ENCODE measurements at regions not wholly inside any gene's neighbourhood (a gene's known extent, or its start where the extent isn't known, plus 50 kb on each side); places are given as distances from the start of the nearest gene placed in this dataset.

DNA sequence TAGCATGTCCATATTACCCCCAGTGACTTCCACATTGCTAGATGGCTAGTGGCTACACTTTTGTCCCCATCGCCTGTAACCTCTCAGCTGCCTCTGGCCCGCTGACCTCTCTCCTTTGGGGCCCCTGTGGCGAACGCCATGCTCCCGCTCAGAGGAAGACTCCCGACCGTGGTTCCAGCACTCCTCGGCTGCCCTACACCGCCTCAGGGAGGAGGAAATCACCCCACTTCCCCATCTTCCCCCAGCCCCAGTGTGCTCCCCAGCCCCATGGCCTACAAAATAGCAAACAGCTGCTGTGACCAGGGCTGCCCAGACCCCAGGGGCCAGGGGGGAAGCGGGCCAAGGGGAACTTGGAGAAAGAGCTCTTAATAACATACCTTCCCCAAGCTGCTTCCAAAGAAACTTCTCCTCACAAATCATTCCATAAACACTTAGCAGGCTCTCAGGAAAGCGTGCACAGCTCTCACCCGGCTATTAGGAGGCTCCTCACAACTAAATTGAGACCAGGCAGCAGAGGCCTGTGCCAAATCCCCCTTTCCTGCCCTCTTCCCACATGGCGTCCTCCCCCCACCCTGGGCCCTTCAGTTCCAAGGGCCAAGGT, 63.5 kb upstream of the WNT11 start:
- in situ Hi-C loops (cut with MboI) (no loop called here), intact Hi-C loops (cut with micrococcal nuclease; ENCODE audit: unreplicated experiment) (no loop called here)
- FAIRE-seq (no peak), ATAC-seq (no peak), DNase-seq (ENCODE audit: low read depth, low spot score) (no peak)
- no peaks in the 10 kb centered on the region; the same call in 2 of the 3 replicates for H3K9me3 ChIP-seq (replicated peaks; ENCODE audit: control insufficient read depth, insufficient read depth, low read length)
- no TSS peak for BruUV-seq (replicated peaks)
- no peaks in the 10 kb centered on the region for H3K4me1 ChIP-seq (ENCODE audit: control insufficient read depth, insufficient read depth, low read length)
- no peaks in the 10 kb centered on the region for H3K36me3 ChIP-seq (ENCODE audit: control insufficient read depth in 2 of 2, insufficient read depth in 2 of 2, low read length in 1 of 2)
- H3K4me3 ChIP-seq, result no peak overlapping the region
- no peak overlapping the region for H2AFZ ChIP-seq (ENCODE audit: control insufficient read depth, low read depth, low read length)
- H3K27ac ChIP-seq (ENCODE audit: control insufficient read depth, insufficient read depth), result no peak overlapping the region
- 31% methylated on average over 12 of the region's 13 CpGs for WGBS (ENCODE audit: insufficient coverage, insufficient replicate concordance, low lambda C conversion rate, missing lambda C conversion rate)
- H4K20me1 ChIP-seq (ENCODE audit: control insufficient read depth, insufficient read depth), result no peaks in the 10 kb centered on the region
- CTCF ChIA-PET, result interaction anchor here (0.7 to 1.3 kb wide), 4 partner anchors 21 to 49 kb away, joined by 3 read pairs; no protein-coding TSS in a partner anchor
- no peaks in the 10 kb centered on the region for H3K79me2 ChIP-seq (ENCODE audit: control insufficient read depth, insufficient read depth, low read length)
- RAD21 ChIA-PET (ENCODE audit: unreplicated experiment), result interaction anchor here (0.8 kb wide), 1 partner anchor 383 kb away, joined by 3 read pairs; no protein-coding TSS in a partner anchor
- peaks cover 1 to 4% of the 10 kb centered on the region in 2 experiments; a peak in 1 of 4 replicates for H3K27me3 ChIP-seq (replicated peaks in 1 of 2; ENCODE audit: control insufficient read depth in 2 of 2, insufficient read depth in 2 of 2, low read length in 1 of 2)
- no peak overlapping the region for H3K9ac ChIP-seq (ENCODE audit: control insufficient read depth, insufficient read depth, low read length)
- no peak overlapping the region for H3K4me2 ChIP-seq (ENCODE audit: control insufficient read depth, insufficient read depth)
- TF ChIP-seq NFYB (IDR thresholded peaks at IDR 0.05; ENCODE audit: insufficient read depth, low read depth, low read length), result no peak
- no peak for TF ChIP-seq IKZF1 (conservative IDR thresholded peaks at IDR 0.05)
- TF ChIP-seq IKZF2 (IDR thresholded peaks at IDR 0.05), result no peak
- no peak for TF ChIP-seq SUZ12 (IDR thresholded peaks at IDR 0.05; ENCODE audit: unreplicated experiment)
- no peak for TF ChIP-seq ATF7 (IDR thresholded peaks at IDR 0.05; ENCODE audit: low read depth)
- TF ChIP-seq, protein P1, sequence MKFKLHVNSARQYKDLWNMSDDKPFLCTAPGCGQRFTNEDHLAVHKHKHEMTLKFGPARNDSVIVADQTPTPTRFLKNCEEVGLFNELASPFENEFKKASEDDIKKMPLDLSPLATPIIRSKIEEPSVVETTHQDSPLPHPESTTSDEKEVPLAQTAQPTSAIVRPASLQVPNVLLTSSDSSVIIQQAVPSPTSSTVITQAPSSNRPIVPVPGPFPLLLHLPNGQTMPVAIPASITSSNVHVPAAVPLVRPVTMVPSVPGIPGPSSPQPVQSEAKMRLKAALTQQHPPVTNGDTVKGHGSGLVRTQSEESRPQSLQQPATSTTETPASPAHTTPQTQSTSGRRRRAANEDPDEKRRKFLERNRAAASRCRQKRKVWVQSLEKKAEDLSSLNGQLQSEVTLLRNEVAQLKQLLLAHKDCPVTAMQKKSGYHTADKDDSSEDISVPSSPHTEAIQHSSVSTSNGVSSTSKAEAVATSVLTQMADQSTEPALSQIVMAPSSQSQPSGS (IDR thresholded peaks at IDR 0.05; ENCODE audit: low read length), result no peak
- no peak for TF ChIP-seq SIN3A (IDR thresholded peaks at IDR 0.05; ENCODE audit: low read depth, low read length)
- POLR2A ChIA-PET, result no interaction called here
- SMC1A ChIA-PET (ENCODE audit: uncharacterized antibody, unreplicated experiment), result interaction anchor here (1.1 kb wide), 2 partner anchors 14 to 22 kb away, joined by 3 to 4 read pairs; no protein-coding TSS in a partner anchor
